ENCODE measurements at regions not wholly inside any gene's neighbourhood (a gene's known extent, or its start where the extent isn't known, plus 50 kb on each side); places are given as distances from the start of the nearest gene placed in this dataset.

GRCh38 chr6:6742535-6742934, 154.0 kb downstream of the LY86 start:
- no peak for TF ChIP-seq GABPA (IDR thresholded peaks at IDR 0.05; ENCODE audit: low read depth)
- no peak for TF ChIP-seq TAF1 (IDR thresholded peaks at IDR 0.05; ENCODE audit: borderline replicate concordance, low read depth, low read length)
- no peak for TF ChIP-seq FOXJ3 (CRISPR knock-in tag; IDR thresholded peaks at IDR 0.05)
- TF ChIP-seq NFIC (IDR thresholded peaks at IDR 0.05; ENCODE audit: borderline replicate concordance), result no peak
- no peak for TF ChIP-seq ELF1 (IDR thresholded peaks at IDR 0.05)
- no peak for TF ChIP-seq RAD21 (IDR thresholded peaks at IDR 0.05; ENCODE audit: low read length)
- no peak for TF ChIP-seq SMC3 (IDR thresholded peaks at IDR 0.05; ENCODE audit: low read depth, low read length)
- TF ChIP-seq MEF2A (IDR thresholded peaks at IDR 0.05; ENCODE audit: borderline replicate concordance, low read depth), result no peak
- TF ChIP-seq, protein P1, sequence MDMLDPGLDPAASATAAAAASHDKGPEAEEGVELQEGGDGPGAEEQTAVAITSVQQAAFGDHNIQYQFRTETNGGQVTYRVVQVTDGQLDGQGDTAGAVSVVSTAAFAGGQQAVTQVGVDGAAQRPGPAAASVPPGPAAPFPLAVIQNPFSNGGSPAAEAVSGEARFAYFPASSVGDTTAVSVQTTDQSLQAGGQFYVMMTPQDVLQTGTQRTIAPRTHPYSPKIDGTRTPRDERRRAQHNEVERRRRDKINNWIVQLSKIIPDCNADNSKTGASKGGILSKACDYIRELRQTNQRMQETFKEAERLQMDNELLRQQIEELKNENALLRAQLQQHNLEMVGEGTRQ (IDR thresholded peaks at IDR 0.05; ENCODE audit: borderline replicate concordance, low read depth, low read length), result no peak
- no peak for TF ChIP-seq RFX5 (IDR thresholded peaks at IDR 0.05; ENCODE audit: low read length)
- H3K4me2 ChIP-seq, result no peak overlapping the region
- WGBS (ENCODE audit: low lambda C conversion rate), result 34% methylated on average over 2 of the region's 2 CpGs

DNA sequence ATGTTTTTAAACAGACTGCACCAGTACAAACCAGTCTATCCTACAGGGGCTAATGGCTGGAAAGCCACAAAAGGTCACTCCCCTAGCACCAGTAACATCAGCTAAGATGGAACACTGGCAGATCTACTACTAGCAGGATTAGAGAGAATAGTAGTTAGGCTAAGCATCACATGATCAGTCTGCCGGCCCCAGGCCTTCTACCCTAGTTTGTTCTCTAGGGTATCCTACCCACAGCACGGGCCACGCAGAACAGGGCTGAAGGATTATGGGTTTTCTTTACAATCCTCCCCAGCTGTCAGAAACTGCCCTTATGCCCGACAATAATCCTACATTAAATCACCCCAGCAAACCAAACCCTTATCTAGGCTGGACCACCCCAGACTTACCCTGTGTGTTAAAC, 156.0 kb downstream of the LY86 start:
- Histone ChIP-seq H3K27ac (ENCODE audit: low read depth in 2 of 2, low read length in 1 of 2) (no peak overlapping the region), H3K79me2 (ENCODE audit: insufficient read depth) (no peaks in the 10 kb centered on the region), H3K36me3 (replicated peaks in 1 of 2; ENCODE audit: control insufficient read depth in 1 of 2, insufficient read depth in 2 of 2, low read length in 1 of 2) (no peaks in the 10 kb centered on the region), H3K9me2 (no peaks in the 10 kb centered on the region), H3K9me3 (no peaks in the 10 kb centered on the region), H3K4me1 (ENCODE audit: control insufficient read depth in 1 of 2, insufficient read depth in 2 of 2, low read depth in 1 of 2, low read length in 1 of 2) (no peaks in the 10 kb centered on the region; a peak in 1 of 4 replicates), H4K20me1 (ENCODE audit: insufficient read depth) (no peaks in the 10 kb centered on the region), H3K27me3 (ENCODE audit: insufficient read depth) (0 out of 2 replicates have a peak, but pooled peaks cover 5% of the 10 kb centered on the region), H3K4me3 (ENCODE audit: low read depth in 2 of 2, low read length in 1 of 2) (no peak overlapping the region), H3F3A (replicated peaks; ENCODE audit: insufficient read depth) (no peaks in the 10 kb centered on the region), H2AFZ (ENCODE audit: low read depth) (no peak overlapping the region), H3K9ac (no peak overlapping the region), H3K4me2 (no peak overlapping the region)
- 28% methylated on average over 4 of the region's 4 CpGs for WGBS (ENCODE audit: low lambda C conversion rate)
- DNase-seq, result no peak
- POLR2A ChIA-PET, result interaction anchor here (1.2 kb wide), 1 partner anchor 100 kb away, joined by 3 read pairs; no protein-coding TSS in a partner anchor
- CTCF ChIA-PET, result no interaction called here
- TF ChIP-seq, protein P2, sequence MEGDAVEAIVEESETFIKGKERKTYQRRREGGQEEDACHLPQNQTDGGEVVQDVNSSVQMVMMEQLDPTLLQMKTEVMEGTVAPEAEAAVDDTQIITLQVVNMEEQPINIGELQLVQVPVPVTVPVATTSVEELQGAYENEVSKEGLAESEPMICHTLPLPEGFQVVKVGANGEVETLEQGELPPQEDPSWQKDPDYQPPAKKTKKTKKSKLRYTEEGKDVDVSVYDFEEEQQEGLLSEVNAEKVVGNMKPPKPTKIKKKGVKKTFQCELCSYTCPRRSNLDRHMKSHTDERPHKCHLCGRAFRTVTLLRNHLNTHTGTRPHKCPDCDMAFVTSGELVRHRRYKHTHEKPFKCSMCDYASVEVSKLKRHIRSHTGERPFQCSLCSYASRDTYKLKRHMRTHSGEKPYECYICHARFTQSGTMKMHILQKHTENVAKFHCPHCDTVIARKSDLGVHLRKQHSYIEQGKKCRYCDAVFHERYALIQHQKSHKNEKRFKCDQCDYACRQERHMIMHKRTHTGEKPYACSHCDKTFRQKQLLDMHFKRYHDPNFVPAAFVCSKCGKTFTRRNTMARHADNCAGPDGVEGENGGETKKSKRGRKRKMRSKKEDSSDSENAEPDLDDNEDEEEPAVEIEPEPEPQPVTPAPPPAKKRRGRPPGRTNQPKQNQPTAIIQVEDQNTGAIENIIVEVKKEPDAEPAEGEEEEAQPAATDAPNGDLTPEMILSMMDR (IDR thresholded peaks at IDR 0.05), result no peak
- no peak for TF ChIP-seq EZH2phosphoT487 (IDR thresholded peaks at IDR 0.05; ENCODE audit: borderline replicate concordance, low read depth)
- no peak for TF ChIP-seq GABPA (IDR thresholded peaks at IDR 0.05; ENCODE audit: low read depth)
- no peak for TF ChIP-seq MEF2A (IDR thresholded peaks at IDR 0.05; ENCODE audit: borderline replicate concordance, low read depth)
- TF ChIP-seq GATA2 (CRISPR knock-in tag; IDR thresholded peaks at IDR 0.05), result no peak
- TF ChIP-seq MAX (IDR thresholded peaks at IDR 0.05; ENCODE audit: low read depth), result no peak
- TF ChIP-seq SMC3 (IDR thresholded peaks at IDR 0.05; ENCODE audit: low read depth, low read length), result no peak
- no peak for TF ChIP-seq TCF12 (IDR thresholded peaks at IDR 0.05)
- TF ChIP-seq SIN3A (IDR thresholded peaks at IDR 0.05; ENCODE audit: borderline replicate concordance, low read depth, low read length), result no peak
- no peak for TF ChIP-seq RAD21 (IDR thresholded peaks at IDR 0.05; ENCODE audit: low read length)
- no peak for TF ChIP-seq RXRA (IDR thresholded peaks at IDR 0.05; ENCODE audit: borderline replicate concordance, low read depth)
- no peak for TF ChIP-seq FOXM1 (IDR thresholded peaks at IDR 0.05; ENCODE audit: low read depth)
- TF ChIP-seq, protein P1 (IDR thresholded peaks at IDR 0.05; ENCODE audit: borderline replicate concordance, low read depth, low read length), result no peak
- no peak for TF ChIP-seq YY1 (IDR thresholded peaks at IDR 0.05; ENCODE audit: low read depth)
- TF ChIP-seq JUND (IDR thresholded peaks at IDR 0.05), result no peak
- no peak for TF ChIP-seq FOSL2 (IDR thresholded peaks at IDR 0.05; ENCODE audit: borderline replicate concordance, low read depth)
- TF ChIP-seq ZBTB33 (IDR thresholded peaks at IDR 0.05; ENCODE audit: borderline replicate concordance, low read depth), result no peak
- TF ChIP-seq MXI1 (IDR thresholded peaks at IDR 0.05; ENCODE audit: low read depth, low read length), result no peak

More at GRCh38 chr6:6742535-6742934, 154.0 kb downstream of the LY86 start:
- H2AFZ ChIP-seq (ENCODE audit: low read depth), result no peak overlapping the region
- H3K9me3 ChIP-seq, result no peaks in the 10 kb centered on the region
- H4K20me1 ChIP-seq (ENCODE audit: insufficient read depth), result no peaks in the 10 kb centered on the region
- no peaks in the 10 kb centered on the region for H3F3A ChIP-seq (replicated peaks; ENCODE audit: insufficient read depth)
- CTCF ChIA-PET, result interaction anchor here (1.2 kb wide), 1 partner anchor 16 kb away, joined by 4 read pairs; no protein-coding TSS in a partner anchor
- no peak overlapping the region for H3K9ac ChIP-seq
- no peak overlapping the region for H3K27ac ChIP-seq (ENCODE audit: low read depth in 2 of 2, low read length in 1 of 2)
- no peaks in the 10 kb centered on the region for H3K36me3 ChIP-seq (replicated peaks in 1 of 2; ENCODE audit: control insufficient read depth in 1 of 2, insufficient read depth in 2 of 2, low read length in 1 of 2)
- H3K79me2 ChIP-seq (ENCODE audit: insufficient read depth), result no peaks in the 10 kb centered on the region
- H3K9me2 ChIP-seq, result no peaks in the 10 kb centered on the region
- POLR2A ChIA-PET, result no interaction called here
- no peaks in the 10 kb centered on the region; a peak in 1 of 4 replicates for H3K4me1 ChIP-seq (ENCODE audit: control insufficient read depth in 1 of 2, insufficient read depth in 2 of 2, low read depth in 1 of 2, low read length in 1 of 2)
- DNase-seq, result no peak
- H3K4me3 ChIP-seq (ENCODE audit: low read depth in 2 of 2, low read length in 1 of 2), result no peak overlapping the region
- 0 out of 2 replicates have a peak, but pooled peaks cover 5% of the 10 kb centered on the region for H3K27me3 ChIP-seq (ENCODE audit: insufficient read depth)

Data from SK-N-SH (cell line).